ENCODE measurements at regions not wholly inside any gene's neighbourhood (a gene's known extent, or its start where the extent isn't known, plus 50 kb on each side); places are given as distances from the start of the nearest gene placed in this dataset.

- TF ChIP-seq CTCF (IDR thresholded peaks at IDR 0.05; ENCODE audit: insufficient read depth, low read length) = no peak
- no peak for TF ChIP-seq POLR2AphosphoS5 (IDR thresholded peaks at IDR 0.05; ENCODE audit: low read depth)
- TF ChIP-seq REST (IDR thresholded peaks at IDR 0.05; ENCODE audit: insufficient replicate concordance, low read depth) = no peak
- TF ChIP-seq SPI1 (IDR thresholded peaks at IDR 0.05; ENCODE audit: borderline replicate concordance, low read depth) = no peak
- no peak for TF ChIP-seq GABPA (IDR thresholded peaks at IDR 0.05; ENCODE audit: low read depth)
These were observed 565.3 kb upstream of the ROBO2 start for GRCh38 chr3:76474632-76475031.

All from HL-60 (cell line).